Activated CD4-positive, alpha-beta T cell treated with anti-CD3 and anti-CD28 coated beads, Interleukin-2, amount 10 ng/mL, durations not matched to agents 24 days and 14 days (primary cell): ENCODE measurements at regions not wholly inside any gene's neighbourhood (a gene's known extent, or its start where the extent isn't known, plus 50 kb on each side); places are given as distances from the start of the nearest gene placed in this dataset.
A peak's percentile ranks its signal among the peaks of the same experiment; 100 is the strongest.
"Not testable (repeated sequence)": the region's sequence is repeated elsewhere in the genome, so short reads cannot be mapped to it uniquely, and the experiment has no call there.

Experiments
- DNase-seq: peaks from one replicate; pipeline ENCODE4 v3.0.0; 2022
- H3K27ac Mint-ChIP-seq: one replicate; pipeline ENCODE4 v1.8.0; 2022; ENCODE audit warnings: mild to moderate bottlenecking, mixed read lengths
- H3K27me3 Mint-ChIP-seq: one replicate; pipeline ENCODE4 v1.8.0; 2022; ENCODE audit warnings: mixed read lengths
- H3K36me3 Mint-ChIP-seq: one replicate; pipeline ENCODE4 v1.8.0; 2022; ENCODE audit warnings: low read depth, mild to moderate bottlenecking, mixed read lengths
- H3K4me1 Mint-ChIP-seq: one replicate; pipeline ENCODE4 v1.8.0; 2021; ENCODE audit warnings: mixed read lengths
- H3K4me3 Mint-ChIP-seq: one replicate; pipeline ENCODE4 v1.8.0; 2022; ENCODE audit warnings: mild to moderate bottlenecking, moderate library complexity, mixed read lengths
- H3K9me3 Mint-ChIP-seq: one replicate; pipeline ENCODE4 v1.8.0; 2021; ENCODE audit warnings: mixed read lengths
- intact Hi-C: fragments of 100-400 bp; cut with micrococcal nuclease; formaldehyde crosslinking; loops from one replicate; pipeline ENCODE4 v1.15.1; 2023

DNA sequence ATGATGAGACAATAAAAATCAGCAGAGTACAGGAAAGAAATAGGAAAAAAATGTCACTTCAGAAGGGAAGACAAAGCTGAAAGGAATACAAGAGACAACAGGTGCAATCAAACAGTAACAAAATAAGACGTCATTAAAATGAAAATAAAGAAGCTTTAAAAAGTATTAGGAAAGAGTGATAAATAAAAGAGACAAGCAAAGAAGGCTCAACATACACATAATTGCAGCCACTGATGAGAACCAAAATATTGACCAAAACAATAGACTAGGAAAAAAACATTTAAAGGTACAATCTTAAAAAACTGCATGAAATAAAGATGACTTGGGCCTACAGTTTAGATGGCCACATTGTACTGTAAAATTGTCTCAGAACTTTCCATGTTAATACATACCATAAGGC lies 160.5 kb upstream of the MINDY3 start:
- intact Hi-C loops = no loop called here
- H3K4me3 Mint-ChIP-seq = no peak overlapping the region
- no peaks in the 10 kb centered on the region for H3K36me3 Mint-ChIP-seq
- DNase-seq = no peak
- no peaks in the 10 kb centered on the region for H3K27me3 Mint-ChIP-seq
- H3K4me1 Mint-ChIP-seq = no peaks in the 10 kb centered on the region
- H3K27ac Mint-ChIP-seq = no peak overlapping the region
- H3K9me3 Mint-ChIP-seq = peaks cover 7% of the 10 kb centered on the region

DNA sequence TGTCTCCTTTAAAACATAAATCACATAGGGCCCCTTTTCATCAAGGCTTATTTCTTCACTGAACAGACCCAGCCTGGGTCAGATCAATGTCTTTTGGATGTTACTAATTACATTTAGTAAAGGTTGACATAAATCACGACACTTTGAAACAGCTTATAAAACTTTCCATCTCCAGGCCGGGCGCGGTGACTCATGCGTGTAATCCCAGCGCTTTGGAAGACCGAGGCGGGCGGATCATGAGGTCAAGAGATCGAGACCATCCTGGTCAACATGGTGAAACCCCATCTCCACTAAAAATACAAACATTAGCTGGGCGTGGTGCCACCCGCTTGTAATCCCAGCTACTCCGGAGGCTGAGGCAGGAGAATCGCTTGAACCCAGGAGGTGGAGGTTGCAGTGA lies 166.5 kb upstream of the MINDY3 start:
- intact Hi-C loops, H3K4me3 Mint-ChIP-seq, DNase-seq, H3K9me3 Mint-ChIP-seq, H3K27me3 Mint-ChIP-seq, H3K27ac Mint-ChIP-seq, H3K36me3 Mint-ChIP-seq, H3K4me1 Mint-ChIP-seq: not testable (repeated sequence)

DNA sequence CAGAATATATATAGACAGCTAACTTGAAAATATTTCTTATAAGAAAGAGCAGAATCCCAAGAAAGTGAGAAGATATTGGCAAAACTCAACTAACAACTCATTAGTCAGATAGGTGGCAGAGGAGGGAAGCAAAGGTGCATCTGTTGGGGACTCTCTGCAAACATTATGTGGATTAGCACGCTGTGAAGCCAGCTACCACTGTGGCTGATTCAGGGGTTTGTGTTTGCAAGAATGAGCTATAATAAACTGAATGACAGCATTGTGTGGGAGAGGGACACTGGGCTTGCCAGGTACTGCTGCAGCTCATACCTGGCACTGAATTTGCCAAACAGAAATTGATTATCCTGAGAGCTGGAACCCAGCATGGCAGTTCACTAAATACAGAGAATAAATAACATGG lies 170.3 kb upstream of the MINDY3 start:
- DNase-seq = no peak
- Mint-ChIP-seq H3K27ac (no peak overlapping the region), H3K27me3 (no peaks in the 10 kb centered on the region), H3K4me3 (no peak overlapping the region), H3K9me3 (peaks cover 8% of the 10 kb centered on the region), H3K4me1 (no peaks in the 10 kb centered on the region), H3K36me3 (no peaks in the 10 kb centered on the region)
- intact Hi-C loops = no loop called here

DNA sequence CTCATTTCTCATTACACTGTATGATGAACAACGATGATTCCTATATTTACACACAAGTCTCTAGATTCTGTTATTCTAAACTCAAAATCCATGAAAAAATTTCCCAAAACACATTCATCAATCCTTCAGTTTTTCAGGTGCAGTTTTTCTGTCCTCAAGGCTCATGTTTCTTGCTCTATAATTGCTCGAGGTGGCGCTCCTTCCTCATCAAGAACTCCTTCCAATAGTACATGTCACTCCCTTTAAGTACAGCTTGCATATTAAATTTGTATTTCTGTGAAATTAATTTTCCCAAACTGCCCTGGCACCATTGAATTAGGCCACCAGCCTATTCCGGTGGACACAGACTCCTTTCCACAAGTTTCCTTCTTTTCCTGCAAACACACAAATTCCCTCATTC lies 188.7 kb upstream of the MINDY3 start:
- intact Hi-C loops = no loop called here
- Mint-ChIP-seq H3K4me3 (no peak overlapping the region), H3K4me1 (no peaks in the 10 kb centered on the region), H3K9me3 (no peaks in the 10 kb centered on the region), H3K27ac (no peak overlapping the region), H3K27me3 (no peaks in the 10 kb centered on the region), H3K36me3 (no peaks in the 10 kb centered on the region)
- no peak for DNase-seq

DNA sequence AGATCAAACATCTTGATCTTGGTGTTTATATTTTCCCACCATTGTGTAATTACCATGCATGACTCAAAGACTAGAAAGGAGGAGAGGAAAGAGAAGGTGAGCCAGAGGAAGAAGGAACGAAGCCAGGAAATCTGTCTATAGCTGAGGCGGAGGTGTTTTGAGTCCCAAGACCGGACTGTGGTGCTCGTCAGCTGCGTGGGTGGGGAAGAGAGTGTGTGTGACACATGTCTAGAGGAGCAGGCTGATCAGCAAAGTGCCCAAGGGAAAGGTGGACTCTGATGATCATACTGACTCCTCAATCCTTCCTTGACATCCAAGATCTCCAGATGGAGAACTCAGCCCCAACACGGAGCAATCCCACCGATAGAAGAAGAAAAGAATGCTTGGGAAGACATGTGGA lies 189.5 kb upstream of the MINDY3 start:
- H3K9me3 Mint-ChIP-seq = no peaks in the 10 kb centered on the region
- H3K36me3 Mint-ChIP-seq = no peaks in the 10 kb centered on the region
- no peak overlapping the region for H3K27ac Mint-ChIP-seq
- no peaks in the 10 kb centered on the region for H3K4me1 Mint-ChIP-seq
- intact Hi-C loops = no loop called here
- no peaks in the 10 kb centered on the region for H3K27me3 Mint-ChIP-seq
- no peak overlapping the region for H3K4me3 Mint-ChIP-seq
- no peak for DNase-seq

DNA sequence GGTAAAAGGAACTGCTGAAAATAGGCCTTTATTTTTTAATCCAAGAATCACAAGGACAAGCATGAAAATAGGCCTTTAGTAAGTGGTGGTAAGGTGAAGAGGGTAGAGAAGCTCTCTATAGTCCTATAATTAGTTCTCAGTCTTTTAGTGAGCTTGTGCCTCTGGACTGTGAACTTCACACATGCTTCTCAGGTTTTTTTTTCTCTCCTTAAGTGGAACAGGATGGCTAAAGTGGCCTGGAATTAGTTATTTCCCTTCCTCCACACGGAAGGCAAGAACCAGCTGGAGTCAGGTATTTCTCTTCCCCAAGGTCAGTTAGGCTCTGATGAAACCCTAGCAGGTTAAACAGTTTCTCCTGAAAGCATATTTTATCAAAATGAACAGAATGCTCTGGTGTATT lies 203.0 kb upstream of the MINDY3 start:
- Mint-ChIP-seq H3K36me3 (no peaks in the 10 kb centered on the region), H3K27ac (no peak overlapping the region), H3K4me3 (no peak overlapping the region), H3K27me3 (no peaks in the 10 kb centered on the region), H3K4me1 (no peaks in the 10 kb centered on the region), H3K9me3 (no peaks in the 10 kb centered on the region)
- no peak for DNase-seq
- intact Hi-C loops = no loop called here

DNA sequence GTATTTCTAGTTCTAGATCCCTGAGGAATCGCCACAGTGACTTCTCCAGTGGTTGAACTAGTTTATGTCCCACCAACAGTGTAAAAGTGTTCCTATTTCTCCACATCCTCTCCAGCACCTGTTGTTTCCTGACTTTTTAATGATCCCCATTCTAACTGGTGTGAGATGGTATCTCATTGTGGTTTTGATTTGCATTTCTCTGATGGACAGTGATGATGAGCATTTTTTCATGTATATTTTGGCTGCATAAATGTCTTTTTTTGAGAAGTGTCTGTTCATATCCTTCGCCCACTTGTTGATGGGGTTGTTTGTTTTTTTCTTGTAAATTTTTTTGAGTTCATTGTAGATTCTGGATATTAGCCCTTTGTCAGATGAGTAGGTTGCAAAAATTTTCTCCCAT lies 223.2 kb upstream of the MINDY3 start:
- H3K27ac Mint-ChIP-seq, H3K36me3 Mint-ChIP-seq, DNase-seq, H3K4me1 Mint-ChIP-seq, H3K9me3 Mint-ChIP-seq, H3K27me3 Mint-ChIP-seq, intact Hi-C loops, H3K4me3 Mint-ChIP-seq: not testable (repeated sequence)

DNA sequence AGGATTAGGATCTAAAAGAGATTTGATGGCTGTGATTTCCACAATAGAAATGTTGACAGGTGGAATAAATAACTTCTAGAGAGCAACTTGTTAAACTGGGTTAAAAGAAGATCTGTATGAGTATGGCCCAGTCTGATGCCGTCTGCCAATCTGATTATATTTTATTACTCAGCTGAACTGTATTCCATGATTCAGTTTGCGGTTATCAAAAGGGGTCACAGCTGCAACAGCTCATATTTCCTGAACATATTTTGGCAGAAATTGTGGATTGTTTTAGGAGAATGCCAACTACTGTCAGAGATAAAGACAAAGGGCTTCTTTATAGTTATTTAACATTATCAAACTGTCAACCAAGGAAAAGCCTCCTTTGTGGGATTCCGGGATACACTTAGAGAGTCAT lies 244.8 kb upstream of the MINDY3 start:
- no peaks in the 10 kb centered on the region for H3K4me1 Mint-ChIP-seq
- H3K36me3 Mint-ChIP-seq = no peaks in the 10 kb centered on the region
- H3K4me3 Mint-ChIP-seq = no peak overlapping the region
- no peak overlapping the region for H3K27ac Mint-ChIP-seq
- H3K27me3 Mint-ChIP-seq = no peaks in the 10 kb centered on the region
- DNase-seq = no peak
- intact Hi-C loops = no loop called here
- H3K9me3 Mint-ChIP-seq = peaks cover under 1% of the 10 kb centered on the region

DNA sequence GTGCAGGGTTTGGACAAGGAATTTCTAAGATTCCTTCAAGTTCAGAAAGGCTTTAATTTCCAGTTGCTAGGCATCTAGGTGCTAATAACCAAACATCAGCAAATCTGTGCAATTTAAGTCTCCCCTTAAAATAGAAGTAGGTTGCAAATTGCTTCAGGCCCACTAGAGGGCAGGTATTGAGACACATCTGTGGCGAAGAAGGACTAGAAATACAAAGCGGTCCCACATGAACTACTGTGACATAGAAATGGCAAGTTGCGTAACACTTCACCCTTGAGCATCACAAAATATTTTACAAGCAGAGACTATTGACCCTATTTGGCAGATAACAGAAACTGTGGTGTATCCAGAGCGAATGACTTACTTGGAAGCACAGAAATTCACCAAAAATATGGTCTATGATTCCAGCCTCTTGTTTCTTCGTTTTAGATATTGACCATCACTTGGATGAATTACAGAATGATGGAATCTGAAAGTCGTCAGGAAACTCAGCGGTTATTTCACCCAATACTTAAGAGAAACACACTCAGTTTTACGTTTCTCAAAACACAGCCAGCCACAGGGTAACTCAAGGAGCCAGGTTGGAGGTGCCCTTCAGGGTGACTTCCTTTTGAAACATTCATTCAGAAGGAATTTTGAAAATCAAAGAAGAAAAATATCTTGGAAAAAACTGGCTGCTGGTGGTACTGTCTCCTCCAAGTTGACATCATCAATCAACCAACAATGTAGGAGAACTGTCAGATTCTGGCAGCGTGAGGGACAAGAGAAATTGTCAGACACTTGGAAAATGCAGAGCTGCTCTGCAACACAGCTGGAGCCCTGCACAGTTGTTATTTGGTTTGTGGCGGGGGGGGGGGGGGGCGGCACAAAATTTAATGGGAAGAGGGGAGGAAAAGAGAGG lies 256.3 kb upstream of the MINDY3 start:
- Mint-ChIP-seq H3K9me3 (peaks cover 4% of the 10 kb centered on the region), H3K27me3 (no peaks in the 10 kb centered on the region), H3K27ac (no peak overlapping the region), H3K4me3 (no peak overlapping the region), H3K36me3 (no peaks in the 10 kb centered on the region), H3K4me1 (no peaks in the 10 kb centered on the region)
- intact Hi-C loops = loop anchor here (5.0 kb wide), 1 partner anchor 661 kb away; no protein-coding TSS in a partner anchor
- DNase-seq = peak; percentile 57

DNA sequence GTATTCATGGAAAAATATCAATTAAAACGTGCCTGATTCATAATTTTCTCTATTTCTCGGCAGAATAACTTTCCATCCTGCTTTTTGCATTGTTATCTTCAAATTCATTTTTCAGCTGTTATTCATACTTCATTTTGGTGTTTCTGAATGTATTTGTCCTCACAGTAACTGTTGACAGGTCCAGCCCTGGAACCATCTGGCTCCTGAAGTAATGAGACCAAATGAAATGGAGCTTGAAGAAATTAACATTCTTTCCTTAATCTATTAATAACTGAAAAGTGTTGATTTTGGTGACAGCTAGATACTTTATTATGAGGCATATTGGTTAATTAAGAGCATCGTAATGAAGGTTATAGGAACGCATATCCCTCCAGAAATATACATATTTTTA lies 257.0 kb upstream of the MINDY3 start:
- no peak overlapping the region for H3K4me3 Mint-ChIP-seq
- H3K27ac Mint-ChIP-seq = no peak overlapping the region
- no peak for DNase-seq
- no peaks in the 10 kb centered on the region for H3K36me3 Mint-ChIP-seq
- intact Hi-C loops = loop anchor here (5.0 kb wide), 1 partner anchor 660 kb away; no protein-coding TSS in a partner anchor
- no peaks in the 10 kb centered on the region for H3K4me1 Mint-ChIP-seq
- H3K9me3 Mint-ChIP-seq = peaks cover 5% of the 10 kb centered on the region
- H3K27me3 Mint-ChIP-seq = no peaks in the 10 kb centered on the region

DNA sequence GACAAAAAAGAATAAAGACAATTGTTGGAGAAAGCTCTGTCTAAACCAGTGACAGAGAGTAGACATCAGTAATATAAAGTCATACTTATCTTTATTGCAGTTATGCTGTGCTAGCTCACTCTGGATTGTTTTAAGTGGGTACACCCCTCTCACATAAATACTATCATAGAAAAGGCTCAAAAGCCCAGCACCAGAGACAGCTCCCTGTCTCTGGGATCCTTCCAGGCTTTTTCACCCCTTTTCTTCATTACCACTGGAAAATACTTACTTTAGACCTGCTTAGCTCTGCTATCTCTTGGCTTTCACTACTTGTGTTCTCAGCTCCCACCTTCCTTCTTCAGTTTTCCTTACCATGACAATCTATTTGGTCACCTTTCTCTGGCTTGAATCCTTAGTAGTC lies 259.1 kb upstream of the MINDY3 start:
- H3K9me3 Mint-ChIP-seq = peaks cover 4% of the 10 kb centered on the region
- DNase-seq = no peak
- no peak overlapping the region for H3K27ac Mint-ChIP-seq
- H3K27me3 Mint-ChIP-seq = no peaks in the 10 kb centered on the region
- no peaks in the 10 kb centered on the region for H3K4me1 Mint-ChIP-seq
- no peaks in the 10 kb centered on the region for H3K36me3 Mint-ChIP-seq
- intact Hi-C loops = loop anchor here (5.0 kb wide), 1 partner anchor 658 kb away; no protein-coding TSS in a partner anchor
- no peak overlapping the region for H3K4me3 Mint-ChIP-seq

DNA sequence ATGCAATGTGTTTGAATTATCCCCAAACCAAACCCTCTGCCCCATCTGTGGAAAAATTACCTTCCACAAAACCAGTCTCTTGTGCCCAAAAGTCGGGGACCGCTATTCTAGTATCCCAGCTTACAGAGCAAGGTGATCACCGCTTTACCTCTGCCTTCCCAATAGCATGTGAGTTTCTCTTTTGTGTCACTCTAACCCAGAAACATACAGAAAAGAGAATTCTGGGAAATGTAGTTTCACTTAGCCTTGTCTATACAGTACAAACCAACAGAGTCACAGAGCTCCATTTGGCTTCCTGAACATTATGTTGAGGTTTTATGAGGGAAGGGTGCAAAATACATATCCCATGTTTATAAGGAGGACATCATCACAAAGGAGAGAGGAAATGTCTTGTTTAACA lies 260.3 kb upstream of the MINDY3 start:
- intact Hi-C loops = no loop called here
- H3K9me3 Mint-ChIP-seq = peaks cover 4% of the 10 kb centered on the region

DNA sequence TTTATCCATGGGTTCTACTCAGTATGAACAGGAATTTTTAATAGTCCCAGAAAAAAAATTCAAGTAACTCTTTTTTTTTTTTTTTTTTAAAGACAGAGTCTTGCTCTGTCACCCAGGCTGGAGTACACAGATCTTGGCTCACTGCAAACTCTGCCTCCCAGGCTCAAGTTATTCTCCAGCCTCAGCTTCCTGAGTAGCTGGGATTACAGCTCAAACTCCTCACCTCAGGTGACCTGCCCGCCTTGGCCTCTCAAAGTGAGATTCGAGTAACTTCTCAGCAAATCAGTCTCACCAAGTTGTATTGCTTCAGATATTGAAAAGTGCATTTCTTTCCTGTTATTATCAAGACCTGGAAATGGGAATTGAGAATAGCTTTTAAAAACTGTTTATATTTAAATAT lies 281.2 kb upstream of the MINDY3 start:
- no peaks in the 10 kb centered on the region for H3K9me3 Mint-ChIP-seq
- no peak overlapping the region for H3K27ac Mint-ChIP-seq
- DNase-seq = no peak
- no peak overlapping the region for H3K4me3 Mint-ChIP-seq
- H3K36me3 Mint-ChIP-seq = no peaks in the 10 kb centered on the region
- no peaks in the 10 kb centered on the region for H3K4me1 Mint-ChIP-seq
- intact Hi-C loops = no loop called here
- H3K27me3 Mint-ChIP-seq = no peaks in the 10 kb centered on the region

More for the DNA sequence above, 260.3 kb upstream of the MINDY3 start:
- no peak for DNase-seq
- Mint-ChIP-seq H3K27ac (no peak overlapping the region), H3K27me3 (no peaks in the 10 kb centered on the region), H3K4me3 (no peak overlapping the region), H3K36me3 (no peaks in the 10 kb centered on the region), H3K4me1 (no peaks in the 10 kb centered on the region)

DNA sequence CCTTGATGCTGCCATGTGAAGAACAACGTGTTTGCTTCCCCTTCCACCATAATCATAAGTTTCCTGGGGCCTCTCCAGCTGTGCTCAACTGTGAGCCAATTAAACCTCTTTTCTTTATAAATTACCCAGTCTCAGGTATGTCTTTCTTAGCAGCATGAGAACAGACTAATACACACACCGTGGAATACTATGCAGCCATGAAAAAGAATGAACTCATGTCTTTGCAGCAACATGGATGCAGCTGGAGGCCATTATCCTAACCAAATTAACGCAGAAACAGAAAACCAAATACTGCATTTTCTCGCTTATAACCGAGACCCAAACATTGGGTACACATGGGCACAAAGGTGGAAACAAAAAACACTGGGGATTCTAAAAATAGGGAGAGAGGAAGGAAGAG lies 286.7 kb upstream of the MINDY3 start:
- Mint-ChIP-seq H3K27ac (no peak overlapping the region), H3K9me3 (no peaks in the 10 kb centered on the region)
- intact Hi-C loops = no loop called here

DNA sequence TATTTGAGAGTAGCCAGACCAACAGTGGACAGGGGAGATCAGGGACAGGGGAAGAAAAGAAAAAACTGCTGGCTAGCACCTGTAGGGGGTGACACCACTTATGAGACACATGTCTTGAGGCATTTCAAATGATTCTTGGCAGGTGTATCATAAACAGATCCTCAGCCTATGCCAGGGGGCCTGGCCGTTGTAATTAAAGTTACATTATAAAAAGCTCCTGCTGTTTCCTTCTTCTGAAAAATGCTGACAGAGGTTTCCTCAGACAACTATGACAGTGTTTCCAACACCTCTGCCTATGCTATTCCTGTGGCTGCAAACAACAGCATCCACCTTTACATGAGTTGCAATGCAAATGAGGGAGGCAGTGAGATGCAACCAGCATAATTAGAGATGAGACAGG lies 281.0 kb upstream of the PTER start:
- Mint-ChIP-seq H3K36me3 (no peaks in the 10 kb centered on the region), H3K27me3 (no peaks in the 10 kb centered on the region), H3K9me3 (peaks cover 8% of the 10 kb centered on the region), H3K4me3 (no peak overlapping the region), H3K4me1 (no peaks in the 10 kb centered on the region), H3K27ac (no peak overlapping the region)
- no peak for DNase-seq
- intact Hi-C loops = no loop called here

More for the DNA sequence above, 286.7 kb upstream of the MINDY3 start:
- Mint-ChIP-seq H3K36me3 (no peaks in the 10 kb centered on the region), H3K4me1 (no peaks in the 10 kb centered on the region), H3K27me3 (no peaks in the 10 kb centered on the region), H3K4me3 (no peak overlapping the region)
- no peak for DNase-seq
